ENCODE measurements at regions not wholly inside any gene's neighbourhood (a gene's known extent, or its start where the extent isn't known, plus 50 kb on each side); places are given as distances from the start of the nearest gene placed in this dataset.

DNA sequence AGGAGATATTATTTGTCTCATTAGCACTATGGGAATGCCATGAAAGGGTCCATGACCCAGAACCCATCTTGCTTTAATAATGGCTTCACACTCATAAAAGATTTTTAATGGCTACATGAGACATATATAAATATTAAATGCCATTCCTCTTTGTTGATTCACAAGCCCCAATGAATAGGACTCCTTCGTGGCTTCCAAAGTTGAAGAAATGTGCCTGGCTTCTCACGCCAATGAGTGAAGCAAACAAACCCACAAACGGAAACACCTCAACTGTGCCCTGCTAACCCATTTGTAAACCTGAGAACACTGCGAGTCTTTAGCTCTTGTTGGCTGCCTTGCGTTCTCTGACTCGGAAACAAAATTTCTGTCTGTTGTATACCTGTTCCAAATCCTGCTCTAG lies 381.7 kb upstream of the DDHD1 start:
- Histone ChIP-seq H3K4me3 (no peak overlapping the region), H3K27ac (no peak overlapping the region), H3K9me3 (no peaks in the 10 kb centered on the region), H3K4me1 (peaks cover 3% of the 10 kb centered on the region), H3K4me2 (no peak overlapping the region)
- POLR2A ChIA-PET = no interaction called here
- no peak for ATAC-seq
- CTCF ChIA-PET = interaction anchor here (1.5 kb wide), 1 partner anchor 640 kb away, joined by 3 read pairs; no protein-coding TSS in a partner anchor
- DNase-seq (ENCODE audit: low read depth in 1 of 2, low spot score in 1 of 2) = no peak
- no peak for TF ChIP-seq RARB (CRISPR knock-in tag; IDR thresholded peaks at IDR 0.05)
- TF ChIP-seq GATA3 (IDR thresholded peaks at IDR 0.05; ENCODE audit: borderline replicate concordance) = no peak
- no peak for TF ChIP-seq E2F6 (IDR thresholded peaks at IDR 0.05; ENCODE audit: borderline replicate concordance, low read depth)
- no peak for TF ChIP-seq HEYL (CRISPR knock-in tag; IDR thresholded peaks at IDR 0.05)
- no peak for TF ChIP-seq CBX8 (IDR thresholded peaks at IDR 0.05)
- no peak for TF ChIP-seq NR3C1 (IDR thresholded peaks at IDR 0.05)
- TF ChIP-seq JUN (IDR thresholded peaks at IDR 0.05) = no peak
- no peak for FAIRE-seq
- WGBS (ENCODE audit: missing lambda C conversion rate) = 77% methylated on average over 6 of the region's 6 CpGs

DNA sequence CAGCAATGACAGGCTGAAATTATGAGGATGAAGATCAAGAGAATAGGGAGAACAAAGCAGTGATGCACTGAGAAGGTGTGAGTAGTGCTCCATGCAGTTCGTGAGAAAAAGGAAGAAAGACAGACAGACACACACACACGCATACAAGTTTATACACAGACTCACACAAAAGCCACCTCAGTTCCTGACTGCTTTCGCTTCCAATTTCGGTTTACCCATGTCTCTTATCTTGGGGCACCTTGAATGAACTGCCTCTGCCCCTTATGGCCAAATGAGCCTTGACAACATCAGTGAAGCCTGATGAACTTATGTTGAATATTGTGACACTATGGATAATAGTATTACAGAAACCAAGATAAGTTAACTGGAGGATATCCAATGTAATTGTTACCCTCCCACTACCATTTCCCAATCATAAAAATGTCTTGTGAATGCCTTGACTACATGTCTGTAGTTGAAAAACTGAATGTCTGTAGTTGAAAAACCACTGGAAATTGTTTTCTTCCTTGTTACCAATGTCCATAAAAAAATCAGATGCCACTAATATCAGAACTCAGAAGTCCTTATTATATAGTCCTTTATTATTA lies 380.4 kb upstream of the DDHD1 start:
- ATAC-seq (no peak), FAIRE-seq (no peak), DNase-seq (ENCODE audit: low read depth in 1 of 2, low spot score in 1 of 2) (no peak)
- no peak overlapping the region for H3K4me2 ChIP-seq
- TF ChIP-seq CBX2 (IDR thresholded peaks at IDR 0.05; ENCODE audit: borderline replicate concordance, low read depth) = no peak
- TF ChIP-seq E2F6 (IDR thresholded peaks at IDR 0.05; ENCODE audit: borderline replicate concordance, low read depth) = no peak
- no peak for TF ChIP-seq ZSCAN20 (CRISPR knock-in tag; IDR thresholded peaks at IDR 0.05)
- no peak for TF ChIP-seq RCOR1 (IDR thresholded peaks at IDR 0.05; ENCODE audit: low read depth, low read length)
- no peak for TF ChIP-seq FOSB (CRISPR knock-in tag; IDR thresholded peaks at IDR 0.05)
- no peak for TF ChIP-seq ZNF302 (CRISPR knock-in tag; IDR thresholded peaks at IDR 0.05)
- no peaks in the 10 kb centered on the region for H3K9me3 ChIP-seq
- ChIA-PET CTCF (interaction anchor here (0.6 to 1.7 kb wide), 4 partner anchors 102 to 796 kb away, joined by 3 read pairs; no protein-coding TSS in a partner anchor), POLR2A (no interaction called here)
- H3K4me3 ChIP-seq = no peak overlapping the region
- no peaks in the 10 kb centered on the region for H3K4me1 ChIP-seq
- H3K27ac ChIP-seq = no peak overlapping the region
- 52% methylated on average over 4 of the region's 4 CpGs for WGBS (ENCODE audit: missing lambda C conversion rate)

GRCh38 chr14:53532853-53533252 lies 379.7 kb upstream of the DDHD1 start:
- 77% methylated on average over 6 of the region's 6 CpGs for WGBS (ENCODE audit: missing lambda C conversion rate)

GRCh38 chr14:53531730-53532129 lies 378.6 kb upstream of the DDHD1 start:
- no peaks in the 10 kb centered on the region for H3K9me3 ChIP-seq
- H3K27ac ChIP-seq = no peak overlapping the region
- ChIA-PET CTCF (interaction anchor here (1.7 to 6.0 kb wide), 2 partner anchors 8 to 797 kb away, joined by 3 to 24 read pairs; no protein-coding TSS in a partner anchor), POLR2A (no interaction called here)
- WGBS (ENCODE audit: missing lambda C conversion rate) = 22% methylated on average over 1 of the region's 1 CpG
- no peak for DNase-seq (ENCODE audit: low read depth in 1 of 2, low spot score in 1 of 2)
- no peak for ATAC-seq
- H3K4me2 ChIP-seq = no peak overlapping the region
- H3K4me3 ChIP-seq = no peak overlapping the region
- no peaks in the 10 kb centered on the region for H3K4me1 ChIP-seq
- FAIRE-seq = no peak
- no peak for TF ChIP-seq POLR2AphosphoS2 (conservative IDR thresholded peaks at IDR 0.05; ENCODE audit: low read length)
- TF ChIP-seq BCL3 (IDR thresholded peaks at IDR 0.05) = no peak
- TF ChIP-seq PHF8 (IDR thresholded peaks at IDR 0.05; ENCODE audit: borderline replicate concordance, low read depth) = no peak
- no peak for TF ChIP-seq E2F6 (IDR thresholded peaks at IDR 0.05; ENCODE audit: borderline replicate concordance, low read depth)
- TF ChIP-seq CHD2 (IDR thresholded peaks at IDR 0.05; ENCODE audit: low read length, partially characterized antibody) = no peak
- no peak for TF ChIP-seq SMC3 (IDR thresholded peaks at IDR 0.05)
- TF ChIP-seq CTCF (IDR thresholded peaks at IDR 0.05) = no peak

More at GRCh38 chr14:53532853-53533252, 379.7 kb upstream of the DDHD1 start:
- no peak overlapping the region for H3K4me3 ChIP-seq
- H3K9me3 ChIP-seq = no peaks in the 10 kb centered on the region
- TF ChIP-seq GATA3 (IDR thresholded peaks at IDR 0.05; ENCODE audit: borderline replicate concordance) (no peak), MAFK (IDR thresholded peaks at IDR 0.05; ENCODE audit: partially characterized antibody) (no peak), HOXB13 (CRISPR knock-in tag; IDR thresholded peaks at IDR 0.05; ENCODE audit: low read depth) (no peak), NFE2L2 (conservative IDR thresholded peaks at IDR 0.05; ENCODE audit: low read length) (no peak), RARB (CRISPR knock-in tag; IDR thresholded peaks at IDR 0.05) (no peak), NPAS2 (CRISPR knock-in tag; IDR thresholded peaks at IDR 0.05; ENCODE audit: borderline replicate concordance) (no peak)
- TF ChIP-seq, protein P1, sequence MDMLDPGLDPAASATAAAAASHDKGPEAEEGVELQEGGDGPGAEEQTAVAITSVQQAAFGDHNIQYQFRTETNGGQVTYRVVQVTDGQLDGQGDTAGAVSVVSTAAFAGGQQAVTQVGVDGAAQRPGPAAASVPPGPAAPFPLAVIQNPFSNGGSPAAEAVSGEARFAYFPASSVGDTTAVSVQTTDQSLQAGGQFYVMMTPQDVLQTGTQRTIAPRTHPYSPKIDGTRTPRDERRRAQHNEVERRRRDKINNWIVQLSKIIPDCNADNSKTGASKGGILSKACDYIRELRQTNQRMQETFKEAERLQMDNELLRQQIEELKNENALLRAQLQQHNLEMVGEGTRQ (IDR thresholded peaks at IDR 0.05) = no peak
- H3K27ac ChIP-seq = no peak overlapping the region
- no peaks in the 10 kb centered on the region for H3K4me1 ChIP-seq
- FAIRE-seq (no peak), ATAC-seq (no peak), DNase-seq (ENCODE audit: low read depth in 1 of 2, low spot score in 1 of 2) (no peak)
- ChIA-PET POLR2A (no interaction called here), CTCF (interaction anchor here (0.6 to 1.7 kb wide), 4 partner anchors 101 to 796 kb away, joined by 3 read pairs; no protein-coding TSS in a partner anchor)
- H3K4me2 ChIP-seq = no peak overlapping the region

All from A549 (cell line).